Left ventricle myocardium superior (tissue), 1 donor: ENCODE measurements at regions not wholly inside any gene's neighbourhood (a gene's known extent, or its start where the extent isn't known, plus 50 kb on each side); places are given as distances from the start of the nearest gene placed in this dataset.

Experiments
- ATAC-seq: fragments of 200-7000 bp; cut with Tn5 transposase; one replicate; pipeline ENCODE4 v1.9.1; 2020; ENCODE audit warnings: mild to moderate bottlenecking, moderate library complexity
- DNase-seq: peaks from one replicate; pipeline ENCODE4 v3.0.0-alpha.2; 2020
- intact Hi-C: fragments of 100-400 bp; cut with micrococcal nuclease; formaldehyde crosslinking; loops from one replicate; pipeline ENCODE4 v1.11.0; 2022
- donor health status: DM: no; HTN: yes; CAD: no; lungs with severe emphysema.

DNA sequence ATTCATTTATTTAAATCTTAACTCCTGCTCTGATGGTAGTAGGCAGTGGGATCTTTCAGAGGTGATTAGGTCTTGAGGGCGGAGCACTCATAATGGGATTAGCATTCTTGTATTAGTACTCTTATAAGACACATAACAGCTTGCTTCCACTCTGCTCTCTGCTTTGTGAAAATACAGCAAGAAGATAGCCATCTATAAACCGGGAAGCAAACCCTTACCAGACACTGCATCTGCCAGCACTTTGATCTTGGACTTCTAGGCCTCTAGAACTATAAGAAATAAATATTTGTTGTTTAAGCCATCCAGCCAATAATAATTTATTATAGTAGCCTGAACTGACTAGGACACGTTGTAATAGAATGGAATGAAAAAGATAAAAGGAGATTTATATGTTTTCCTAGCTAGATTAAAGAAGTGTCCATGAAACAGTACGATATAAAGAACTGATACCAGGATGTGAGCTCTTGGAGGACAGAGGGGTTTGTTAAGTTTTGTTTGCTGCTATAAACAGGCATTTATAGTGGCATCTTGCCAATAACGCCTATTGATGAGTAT is 869.9 kb downstream of the MRPL39 start:
- intact Hi-C loops = no loop called here
- no peak for ATAC-seq
- DNase-seq = no peak

DNA sequence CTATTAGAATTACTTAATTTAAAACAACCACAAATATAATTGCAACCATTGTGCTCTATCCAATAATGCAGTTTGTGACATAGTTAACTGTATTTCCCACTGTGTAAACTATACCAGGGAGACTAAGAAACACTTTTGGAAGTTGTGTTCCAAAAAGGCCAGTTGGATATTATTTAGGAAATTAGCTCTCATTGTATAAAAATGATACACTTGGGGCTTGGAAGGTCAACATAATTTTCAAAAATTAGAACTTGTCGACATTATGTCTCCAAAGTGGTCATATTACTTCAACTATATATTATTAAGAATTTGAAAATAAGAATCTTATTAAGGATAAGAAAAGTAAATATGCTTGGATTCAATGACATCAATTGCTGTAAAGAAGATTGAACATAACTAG is 876.6 kb downstream of the MRPL39 start:
- ATAC-seq (no peak), DNase-seq (no peak)
- intact Hi-C loops = no loop called here

DNA sequence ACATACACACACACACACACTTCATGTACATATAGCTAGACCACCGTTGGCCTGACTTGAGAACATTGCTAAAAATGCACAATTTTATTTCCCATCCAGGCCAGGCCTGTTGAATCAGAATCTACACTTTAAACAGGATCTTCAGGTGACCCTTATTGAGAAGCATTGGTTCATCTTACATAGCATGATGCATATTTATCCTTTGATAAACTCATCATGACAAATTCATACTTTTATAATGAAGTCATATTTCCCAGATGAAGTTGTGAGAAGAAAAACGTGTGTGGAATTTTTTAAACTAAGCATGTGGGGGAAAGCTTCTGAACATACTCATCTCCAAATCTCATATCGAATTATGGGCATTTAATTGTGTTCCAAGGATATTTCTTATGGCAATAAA is 877.7 kb downstream of the MRPL39 start:
- no peak for DNase-seq
- no peak for ATAC-seq
- intact Hi-C loops = no loop called here

DNA sequence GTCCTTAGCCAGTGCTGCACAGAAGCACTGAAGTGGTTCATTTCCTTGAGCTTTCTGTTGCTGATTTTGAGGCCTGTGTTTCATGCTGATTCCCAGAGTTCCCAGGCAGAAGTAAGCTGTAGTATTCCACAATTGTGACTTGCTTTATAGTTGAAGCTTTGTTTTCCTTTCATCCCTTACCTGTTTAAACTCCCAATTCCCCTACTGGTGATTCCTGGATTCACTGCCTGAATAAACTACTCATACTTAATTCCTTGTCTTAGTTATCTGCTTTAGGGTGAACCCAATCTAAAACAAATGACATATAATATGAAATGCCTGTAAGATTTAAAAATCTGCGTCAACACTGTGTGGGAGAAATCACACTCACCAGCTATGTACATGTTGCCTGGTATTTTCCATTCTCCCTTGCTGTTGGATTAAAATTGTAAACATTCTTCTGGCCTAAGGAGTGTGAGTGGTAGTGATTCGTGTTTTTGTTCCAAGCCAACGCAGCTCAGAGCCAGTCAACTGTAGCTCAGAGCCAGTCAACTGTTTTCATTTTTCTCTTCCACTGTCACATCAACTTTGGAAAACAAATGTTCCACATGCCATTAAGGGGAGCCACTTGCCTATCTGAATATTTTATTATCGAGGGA is 879.4 kb downstream of the MRPL39 start:
- DNase-seq = no peak
- ATAC-seq = no peak
- intact Hi-C loops = no loop called here

DNA sequence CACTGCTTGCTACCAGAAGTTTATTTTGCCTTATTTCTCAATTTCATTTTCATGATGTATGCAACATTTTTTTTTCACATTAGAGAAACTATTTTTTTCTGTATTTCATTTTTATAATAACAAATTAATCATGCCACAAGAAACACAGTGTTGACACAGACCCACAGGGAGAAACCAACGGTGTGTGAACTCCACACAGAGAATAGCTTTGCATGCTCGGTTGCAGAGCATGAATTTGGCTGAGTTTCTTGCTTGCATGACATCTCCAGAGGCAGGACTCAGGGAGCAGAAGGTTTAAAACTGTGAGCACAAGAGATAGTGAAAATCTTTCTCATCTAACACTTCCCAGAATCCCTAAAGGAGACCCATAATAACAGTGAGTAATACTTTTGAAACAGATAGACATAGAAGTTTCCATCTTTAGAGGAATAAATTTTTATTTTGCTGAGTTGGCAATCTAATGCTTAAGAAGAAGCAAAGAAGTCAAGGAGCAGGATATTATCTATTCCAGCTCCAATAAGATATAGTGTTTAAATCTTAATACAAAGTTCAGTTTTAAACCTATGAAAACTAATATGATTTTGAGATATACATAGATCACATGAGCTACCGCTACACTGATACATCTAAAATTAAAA is 890.9 kb downstream of the MRPL39 start:
- intact Hi-C loops = no loop called here
- no peak for ATAC-seq

DNA sequence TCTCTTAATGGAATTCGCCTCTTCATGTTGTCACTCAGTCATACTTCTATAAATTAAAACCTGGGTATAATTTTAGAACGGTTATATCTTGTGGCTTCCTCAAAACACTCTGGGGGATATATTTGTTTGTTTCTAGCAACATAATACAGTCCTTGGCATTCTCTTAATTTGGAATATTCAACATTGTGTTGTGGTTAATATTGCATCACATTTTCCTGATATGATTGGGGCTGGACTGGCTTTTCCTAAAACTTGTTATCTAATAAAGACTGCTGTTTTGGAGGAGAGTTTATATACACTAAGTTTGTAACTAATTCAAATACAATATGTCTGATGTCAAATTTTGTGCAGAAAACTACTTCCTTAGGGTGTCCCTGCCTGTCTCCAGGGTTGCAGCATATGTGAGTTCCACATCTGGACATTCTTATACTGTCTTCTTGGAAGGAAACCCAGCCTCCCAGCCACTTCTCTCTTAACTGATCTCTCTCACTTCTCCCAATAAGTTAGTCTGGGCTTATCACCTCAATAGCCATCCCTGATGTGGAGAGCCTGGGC is 892.6 kb downstream of the MRPL39 start:
- intact Hi-C loops = no loop called here
- ATAC-seq = no peak
- DNase-seq = no peak

More for the DNA sequence above, 890.9 kb downstream of the MRPL39 start:
- DNase-seq = no peak

DNA sequence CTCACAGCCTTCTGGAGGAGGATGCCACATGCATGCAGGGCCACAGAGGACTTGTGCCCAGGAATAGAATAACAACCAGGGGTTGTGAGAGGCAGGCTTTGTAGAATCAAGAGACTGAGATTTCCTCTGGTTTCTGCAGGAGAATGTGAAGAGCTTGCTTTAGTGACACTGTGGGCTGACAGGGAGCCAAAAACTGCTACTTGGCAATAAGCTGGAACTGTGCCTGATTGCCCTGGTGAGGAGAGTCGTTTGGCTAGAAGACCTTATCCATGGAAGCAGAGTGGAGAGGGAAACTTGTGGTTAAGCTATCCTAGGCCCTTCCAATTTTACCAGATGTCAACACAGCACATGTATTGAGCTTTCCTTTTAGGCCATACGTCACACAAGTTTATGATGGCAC is 902.1 kb downstream of the MRPL39 start:
- intact Hi-C loops = no loop called here
- DNase-seq (no peak), ATAC-seq (no peak)

DNA sequence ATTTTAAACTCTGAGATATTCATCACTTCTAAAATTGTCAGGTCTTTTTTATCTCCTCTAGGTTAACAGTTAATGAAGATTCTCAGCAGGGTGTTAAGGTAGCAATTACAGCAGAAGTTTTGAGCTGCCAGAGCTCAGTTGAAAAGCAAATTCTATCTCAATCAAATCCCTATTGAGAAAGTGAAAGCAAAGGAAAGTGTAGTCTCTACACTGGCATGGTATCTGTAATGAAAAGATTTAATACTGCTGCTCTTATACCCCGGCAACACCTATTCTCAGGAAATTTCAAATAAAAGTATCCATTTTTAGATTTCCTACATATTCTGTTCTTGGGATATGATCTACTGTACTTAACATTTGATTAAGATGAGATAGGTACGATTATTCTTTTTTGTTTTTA is 913.5 kb downstream of the MRPL39 start:
- ATAC-seq = no peak
- DNase-seq = no peak
- intact Hi-C loops = no loop called here

DNA sequence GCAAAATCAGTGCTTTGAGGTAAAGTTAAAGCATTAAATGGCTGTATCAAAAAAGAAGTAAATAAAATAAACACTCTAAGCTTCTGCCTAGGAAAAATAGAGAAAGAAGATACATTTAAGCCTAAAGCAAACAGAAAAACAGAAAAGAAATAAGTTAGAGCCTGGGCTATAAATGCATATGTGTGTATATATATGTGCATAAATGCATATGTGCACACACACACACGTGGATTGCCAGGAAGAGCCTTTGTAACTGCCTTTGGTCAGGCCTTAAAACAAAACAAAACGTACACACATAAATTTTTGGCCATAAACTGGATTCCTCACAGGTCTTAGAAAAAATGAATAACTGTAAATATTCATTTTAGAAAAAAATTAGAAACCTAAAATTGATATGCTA is 925.8 kb downstream of the MRPL39 start:
- intact Hi-C loops = no loop called here
- DNase-seq = no peak
- no peak for ATAC-seq

DNA sequence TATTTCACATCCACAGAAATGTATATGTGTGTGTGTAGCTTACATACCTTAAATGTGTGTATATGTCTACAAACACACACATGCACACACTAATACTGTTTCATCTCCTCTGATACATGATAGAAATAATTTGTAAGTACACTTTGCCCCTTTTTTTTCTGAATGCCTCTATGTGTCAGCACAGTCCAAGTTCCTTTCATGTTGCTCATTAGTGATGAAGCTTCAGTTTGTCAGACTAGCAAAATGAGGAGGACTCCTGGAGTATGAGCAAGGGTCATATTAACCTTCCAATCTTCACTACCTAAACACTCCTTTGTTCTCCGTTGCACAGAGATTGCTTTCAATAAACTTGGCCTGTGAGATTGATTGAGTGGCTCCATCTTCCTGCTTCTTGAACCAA is 935.4 kb downstream of the MRPL39 start:
- intact Hi-C loops = no loop called here
- ATAC-seq (no peak), DNase-seq (no peak)

DNA sequence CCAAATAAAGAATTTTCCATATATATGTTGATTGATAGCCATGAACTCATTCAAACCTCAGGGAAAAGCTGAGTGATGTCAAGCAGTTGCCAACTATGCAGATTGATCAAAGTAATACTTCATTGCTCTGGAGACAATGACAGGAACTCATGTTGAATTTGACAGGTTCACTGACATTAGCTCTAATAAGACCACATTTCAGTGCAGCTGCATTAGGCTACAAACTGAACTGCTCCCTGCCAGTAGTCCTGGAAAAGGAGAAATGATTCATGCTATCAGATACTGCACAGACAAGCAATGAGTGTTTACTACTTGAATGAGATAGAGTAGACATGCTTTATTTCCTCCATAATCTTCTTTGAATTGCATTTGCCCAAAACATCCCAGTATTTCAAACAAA is 948.4 kb downstream of the MRPL39 start:
- DNase-seq (no peak), ATAC-seq (no peak)
- intact Hi-C loops = no loop called here

DNA sequence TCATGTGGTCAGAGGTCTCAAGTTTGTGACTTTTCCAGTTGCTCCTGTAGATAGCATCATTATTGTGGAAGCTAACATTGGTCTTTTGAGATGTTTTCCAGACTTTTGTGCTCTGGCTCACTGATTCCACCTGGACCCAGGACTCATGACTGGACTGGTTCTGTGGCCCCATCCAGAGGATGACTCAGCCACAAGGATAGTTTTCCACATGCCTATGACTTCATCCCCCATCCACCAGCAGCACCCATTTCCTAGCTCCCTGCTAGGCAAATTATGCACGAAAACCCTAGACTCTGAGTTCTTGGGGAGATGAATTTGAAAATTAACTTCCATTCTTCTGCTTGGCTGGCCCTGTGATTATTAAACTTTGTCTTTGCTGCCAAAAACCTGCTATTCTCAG is 949.3 kb downstream of the MRPL39 start:
- ATAC-seq (no peak), DNase-seq (no peak)
- intact Hi-C loops = no loop called here

DNA sequence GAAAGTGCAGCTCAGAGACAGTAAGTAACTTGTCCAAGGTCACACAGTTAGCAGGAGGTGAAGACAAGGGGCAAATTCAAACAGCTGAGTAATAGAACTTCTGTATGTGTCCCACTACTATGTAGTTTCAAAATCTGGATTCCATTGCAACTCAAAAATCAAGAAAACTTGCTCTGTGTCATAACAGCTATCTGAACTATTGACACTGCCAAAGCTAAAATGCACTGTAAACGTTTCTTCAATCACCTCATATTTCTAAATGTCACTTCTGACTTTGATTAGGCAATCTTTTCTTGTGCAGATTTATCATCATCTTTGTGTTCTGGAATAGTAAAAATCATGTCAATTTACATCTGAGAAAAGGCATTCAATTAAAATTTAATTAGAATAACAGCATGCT is 957.6 kb downstream of the MRPL39 start:
- intact Hi-C loops = no loop called here
- DNase-seq = no peak

DNA sequence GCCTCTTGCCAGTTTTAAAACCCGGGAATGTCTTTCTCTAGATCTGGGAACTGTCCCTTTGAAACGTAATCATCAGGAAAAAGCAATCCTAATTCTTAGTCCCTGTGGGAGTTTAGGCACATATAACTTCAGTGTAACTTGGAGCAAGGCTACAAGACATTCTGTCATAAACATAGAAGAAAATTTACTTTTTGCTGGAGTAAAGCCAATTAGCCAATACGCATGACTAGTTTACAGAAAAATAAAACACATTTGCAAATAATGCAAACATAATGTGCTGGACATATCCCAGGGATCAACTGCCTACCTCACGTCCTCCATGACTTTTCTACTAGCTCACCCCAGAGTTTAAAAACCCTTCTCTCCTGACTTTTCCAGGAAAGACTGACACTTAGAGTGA is 970.6 kb downstream of the MRPL39 start:
- intact Hi-C loops = no loop called here

More for the DNA sequence above, 957.6 kb downstream of the MRPL39 start:
- no peak for ATAC-seq

DNA sequence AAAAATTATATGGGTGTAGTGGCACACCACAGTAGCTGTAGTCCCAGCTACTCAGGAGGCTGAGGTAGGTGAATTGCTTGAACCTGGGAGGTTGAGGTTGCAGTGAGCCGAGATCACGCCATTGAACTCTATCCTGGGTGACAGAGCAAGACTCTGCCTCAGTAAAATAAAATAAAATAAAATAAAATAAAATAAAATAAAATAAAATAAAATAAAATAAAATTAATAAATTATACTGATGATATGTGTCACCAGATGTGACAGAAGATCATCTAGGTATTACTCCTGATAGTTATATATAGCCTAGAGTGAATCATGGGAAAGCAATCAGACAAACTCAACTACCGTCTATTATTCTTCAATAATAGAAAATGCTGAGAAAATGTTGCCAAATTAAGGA is 972.5 kb downstream of the MRPL39 start:
- intact Hi-C loops = no loop called here
- DNase-seq (no peak), ATAC-seq (no peak)

More for the DNA sequence above, 970.6 kb downstream of the MRPL39 start:
- DNase-seq (no peak), ATAC-seq (no peak)

DNA sequence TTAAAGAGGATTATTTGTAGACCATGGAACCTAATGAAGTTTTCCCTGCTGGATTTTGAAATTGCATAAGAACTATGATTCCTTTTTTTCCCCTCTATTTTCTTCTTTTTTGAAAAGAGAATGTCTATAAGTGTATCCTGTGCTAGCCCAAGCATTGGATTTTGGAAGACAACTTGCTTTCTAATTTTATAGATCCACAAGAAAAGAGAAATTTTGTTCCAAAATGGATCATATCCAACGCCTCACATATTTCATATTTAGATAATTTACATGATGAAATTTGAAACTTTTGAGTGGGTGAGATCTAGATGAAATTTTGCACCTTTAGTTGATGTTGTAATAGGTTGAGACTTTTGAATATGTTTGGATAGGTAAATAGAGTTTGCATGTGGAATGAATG is 978.7 kb downstream of the MRPL39 start:
- intact Hi-C loops = no loop called here
- DNase-seq (no peak), ATAC-seq (no peak)

DNA sequence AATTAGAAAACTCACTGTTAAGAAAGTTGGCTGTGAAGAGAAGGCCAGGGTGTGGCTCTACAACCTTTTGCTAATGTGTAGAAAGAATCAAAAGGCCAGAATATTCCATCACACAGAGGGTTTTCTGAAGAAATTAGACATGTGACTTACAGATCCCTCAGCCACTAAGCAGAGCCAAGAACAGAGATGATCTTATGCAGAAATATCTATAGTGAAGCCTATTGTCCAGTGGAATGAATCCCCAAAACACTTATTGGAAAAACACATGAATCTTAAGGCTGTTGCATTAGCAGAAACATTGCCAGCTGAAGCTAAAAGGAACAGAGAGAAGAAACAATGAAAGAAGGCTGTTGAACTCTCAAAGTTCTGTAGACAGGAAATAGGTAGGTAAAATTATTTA is 979.2 kb downstream of the MRPL39 start:
- no peak for ATAC-seq
- no peak for DNase-seq
- intact Hi-C loops = no loop called here

DNA sequence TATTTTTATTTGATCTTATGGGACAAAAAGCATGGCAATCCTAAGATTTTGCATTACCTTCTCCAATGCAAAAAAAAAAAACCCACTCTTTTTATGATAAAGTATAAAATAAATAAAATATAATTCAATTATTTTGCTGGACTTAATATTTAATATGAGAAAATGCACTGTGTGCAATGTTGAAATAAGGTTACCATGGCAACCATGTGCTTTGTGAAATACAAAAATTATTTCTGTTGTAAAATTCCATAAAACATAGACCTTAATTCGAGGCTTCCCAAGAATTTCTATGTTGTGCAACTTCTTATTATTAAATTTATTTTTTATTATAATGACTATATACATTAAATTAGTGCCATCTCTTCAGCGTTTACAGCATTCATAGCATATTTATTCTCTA is 989.5 kb downstream of the MRPL39 start:
- DNase-seq (no peak), ATAC-seq (no peak)
- intact Hi-C loops = no loop called here

DNA sequence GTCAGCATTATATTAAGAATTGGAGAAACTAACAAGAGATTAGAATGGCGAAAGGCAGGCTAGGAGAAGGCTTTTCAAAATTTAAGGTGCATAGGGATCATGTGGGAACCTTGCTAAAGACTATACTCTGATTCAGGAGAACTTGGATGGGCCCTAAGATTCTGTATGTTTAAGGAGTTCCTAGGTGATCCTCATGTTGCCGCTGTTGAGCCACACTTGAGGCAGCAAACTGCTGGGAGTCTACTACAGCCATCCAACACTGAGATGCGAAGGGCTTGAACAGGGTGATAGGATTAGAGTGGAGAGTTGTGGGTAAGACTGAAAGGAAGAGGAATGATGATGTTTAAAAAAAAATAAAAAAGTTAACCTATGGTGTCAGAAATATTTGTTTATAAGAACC is 1013.2 kb downstream of the MRPL39 start:
- DNase-seq (no peak), ATAC-seq (no peak)
- intact Hi-C loops = no loop called here

DNA sequence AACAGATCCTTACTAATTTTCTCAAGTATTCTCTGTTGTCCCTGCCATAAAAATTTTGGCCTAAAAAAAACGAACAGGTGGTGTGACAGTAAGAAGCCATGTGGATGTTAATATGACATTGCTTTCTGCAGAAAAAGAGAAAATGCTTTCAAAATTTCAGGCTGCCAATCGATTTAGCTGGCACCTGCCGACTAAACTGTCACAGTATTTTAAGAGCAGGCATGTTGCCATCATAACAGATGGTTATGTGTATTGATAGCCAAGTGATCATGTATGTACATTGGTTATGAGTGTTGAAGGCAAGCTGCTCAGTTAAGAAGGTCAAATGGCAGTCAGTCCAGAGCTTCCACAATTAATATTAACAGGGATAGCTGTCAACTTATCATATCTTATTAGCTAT is 1017.0 kb downstream of the MRPL39 start:
- intact Hi-C loops = no loop called here
- ATAC-seq = no peak
- DNase-seq = no peak

DNA sequence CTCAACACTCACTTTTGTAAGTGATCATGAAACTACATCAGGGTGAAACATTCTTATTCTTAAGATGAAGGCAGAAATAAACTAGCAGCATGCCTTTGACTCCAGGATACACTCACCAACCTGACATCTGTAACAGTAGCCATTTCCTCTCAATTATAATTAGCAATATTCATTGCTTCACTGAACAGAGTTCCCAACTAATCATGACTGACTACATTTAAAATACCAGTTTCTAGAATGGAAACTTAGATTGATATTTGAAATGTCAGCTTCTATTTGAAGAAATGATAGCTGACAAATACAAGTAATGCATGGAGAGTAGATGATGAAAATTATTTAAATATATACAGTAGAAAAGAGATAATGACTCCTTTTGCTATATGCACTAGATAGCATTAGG is 1023.8 kb downstream of the MRPL39 start:
- ATAC-seq (no peak), DNase-seq (no peak)
- intact Hi-C loops = no loop called here
